Liver (tissue), 8 donors: ENCODE measurements at regions not wholly inside any gene's neighbourhood (a gene's known extent, or its start where the extent isn't known, plus 50 kb on each side); places are given as distances from the start of the nearest gene placed in this dataset.

Experiments
- DNase-seq: peaks from one replicate; pipeline ENCODE4 v3.0.0-alpha.2; 2017; ENCODE audit warnings: low spot score
- H3K27ac ChIP-seq, 2 donors: one replicate each; pipeline ENCODE4 v1.7.0; 2013; ENCODE audit warnings: inconsistent platforms in 2 of 2, low read length in 2 of 2, control low read depth in 1 of 2, low read depth in 1 of 2, mild to moderate bottlenecking in 1 of 2
- H3K27me3 ChIP-seq, 4 donors: one replicate each; pipeline versions ENCODE4 v1.6.1 to v1.7.0; 2013; ENCODE audit warnings: low read length in 3 of 4, inconsistent platforms in 1 of 4, mild to moderate bottlenecking in 1 of 4, moderate library complexity in 1 of 4; ENCODE audit not compliant: control insufficient read depth in 4 of 4, insufficient read depth in 4 of 4
- H3K36me3 ChIP-seq, 4 donors: one replicate each; pipeline versions ENCODE4 v1.6.1 to v1.7.0; 2013; ENCODE audit warnings: low read length in 3 of 4, mild to moderate bottlenecking in 3 of 4, low read depth in 1 of 4, moderate library complexity in 1 of 4; ENCODE audit not compliant: control insufficient read depth in 4 of 4, insufficient read depth in 3 of 4
- H3K4me1 ChIP-seq, 4 donors: one replicate each; pipeline versions ENCODE4 v1.6.1 to v1.7.0; 2013; ENCODE audit warnings: low read length in 3 of 4, mild to moderate bottlenecking in 3 of 4, moderate library complexity in 1 of 4; ENCODE audit not compliant: control insufficient read depth in 4 of 4, insufficient read depth in 4 of 4
- H3K4me3 ChIP-seq, 3 donors: one replicate each; pipeline versions ENCODE4 v1.6.1 to v1.7.0; 2013; ENCODE audit warnings: low read length in 3 of 3, control low read depth in 1 of 3, low read depth in 1 of 3, mild to moderate bottlenecking in 1 of 3
- H3K9ac ChIP-seq, 2 donors: one replicate each; pipeline ENCODE4 v1.7.0; 2013; ENCODE audit warnings: low read length in 2 of 2, mild to moderate bottlenecking in 2 of 2, moderate library complexity in 2 of 2, control low read depth in 1 of 2, low read depth in 1 of 2
- H3K9me3 ChIP-seq, 4 donors: one replicate each; pipeline versions ENCODE4 v1.6.1 to v1.7.0; 2013; ENCODE audit warnings: low read length in 3 of 4; ENCODE audit not compliant: control insufficient read depth in 4 of 4
- EGR1 ChIP-seq, 2 donors: IDR thresholded peaks; 2 replicates each; pipeline ENCODE4 v1.6.1; 2016 to 2018; ENCODE audit warnings: antibody characterized with exemption in 2 of 2, low read depth in 2 of 2
- FOXA1 ChIP-seq: IDR thresholded peaks from 2 replicates; pipeline ENCODE4 v1.6.1; 2016; ENCODE audit warnings: antibody characterized with exemption
- FOXA2 ChIP-seq: IDR thresholded peaks from 2 replicates; pipeline ENCODE4 v1.6.1; 2016; ENCODE audit warnings: antibody characterized with exemption
- GABPA ChIP-seq, 2 donors: IDR thresholded peaks in 1 of 2; conservative IDR thresholded peaks in 1 of 2; 2 replicates each; pipeline ENCODE4 v1.6.1; 2016; ENCODE audit warnings: antibody characterized with exemption in 2 of 2, mild to moderate bottlenecking in 1 of 2, moderate library complexity in 1 of 2
- HNF4A ChIP-seq, 2 donors: conservative IDR thresholded peaks; 2 replicates each; pipeline ENCODE4 v1.6.1; 2016; ENCODE audit warnings: antibody characterized with exemption in 2 of 2, mild to moderate bottlenecking in 2 of 2
- HNF4G ChIP-seq: IDR thresholded peaks from 2 replicates; pipeline ENCODE4 v1.6.1; 2016; ENCODE audit warnings: antibody characterized with exemption
- JUND ChIP-seq, 2 donors: IDR thresholded peaks; 2 replicates each; pipeline ENCODE4 v1.6.1; 2016; ENCODE audit warnings: antibody characterized with exemption in 2 of 2
- NR2F2 ChIP-seq: IDR thresholded peaks from 2 replicates; pipeline ENCODE4 v1.6.1; 2016; ENCODE audit warnings: antibody characterized with exemption
- RAD21 ChIP-seq, 2 donors: IDR thresholded peaks; 2 replicates each; pipeline ENCODE4 v1.6.1; 2016; ENCODE audit warnings: antibody characterized with exemption in 2 of 2, mild to moderate bottlenecking in 2 of 2
- RXRA ChIP-seq, 2 donors: IDR thresholded peaks; 2 replicates each; pipeline ENCODE4 v1.6.1; 2017 to 2018; ENCODE audit warnings: antibody characterized with exemption in 2 of 2, mild to moderate bottlenecking in 1 of 2
- SP1 ChIP-seq: IDR thresholded peaks from 2 replicates; pipeline ENCODE4 v1.6.1; 2018; ENCODE audit warnings: antibody characterized with exemption, mild to moderate bottlenecking
- YY1 ChIP-seq: IDR thresholded peaks from 2 replicates; pipeline ENCODE4 v1.6.1; 2016; ENCODE audit warnings: antibody characterized with exemption, mild to moderate bottlenecking
- WGBS: extraction: QIAGEN DNeasy Blood & Tissue Kit; methylation state at CpG from one replicate; pipeline ENCODE4 v1.1.7; 2013; 5-methylcytosine and 5-hydroxymethylcytosine counted together
- TF ChIP-seq, protein P1 (sequence below): fragments of 150-350 bp; IDR thresholded peaks from 2 replicates; pipeline ENCODE4 v1.5.1; 2017; ENCODE audit warnings: improper control_type of control experiment, low read depth, low read length; ENCODE audit not compliant: missing input control
- TF ChIP-seq, protein P2 (sequence below): IDR thresholded peaks from 2 replicates; pipeline ENCODE4 v1.6.1; 2016; ENCODE audit warnings: antibody characterized with exemption
- TF ChIP-seq, protein P3 (sequence below): IDR thresholded peaks from 2 replicates; pipeline ENCODE4 v1.6.1; 2016; ENCODE audit warnings: antibody characterized with exemption
- TF ChIP-seq, protein P4 (sequence below): IDR thresholded peaks from 2 replicates; pipeline ENCODE4 v1.6.1; 2016; ENCODE audit warnings: antibody characterized with exemption
- TF ChIP-seq, protein P5 (sequence below): IDR thresholded peaks from 2 replicates; pipeline ENCODE4 v1.6.1; 2016; ENCODE audit warnings: antibody characterized with exemption, mild to moderate bottlenecking
- donor health status: healthy.
- donor health status: healthy.
- donor health status: healthy.
- donor health status: healthy.
- donor health status: healthy.

DNA sequence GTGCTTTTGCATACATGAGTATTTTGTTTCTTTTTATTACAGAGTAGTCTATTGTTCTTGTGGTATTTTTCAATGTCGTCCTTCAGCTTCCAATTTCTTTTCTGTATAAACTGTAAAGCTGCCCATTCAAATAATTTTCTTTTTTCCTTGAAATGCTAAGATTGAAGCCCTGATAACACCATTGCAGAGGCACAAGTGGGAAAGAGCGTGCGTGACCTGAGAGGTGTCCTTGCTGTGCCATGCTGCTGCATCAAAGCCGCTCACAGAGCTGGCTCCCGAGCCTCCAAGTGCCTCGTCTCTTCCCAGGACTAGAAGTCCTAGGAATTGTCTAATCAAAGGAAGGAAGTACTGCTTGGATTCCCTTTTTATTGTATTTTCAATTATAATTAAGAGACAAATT, 101.9 kb upstream of the PFN2 start:
- no peak for TF ChIP-seq YY1
- TF ChIP-seq, protein P1, sequence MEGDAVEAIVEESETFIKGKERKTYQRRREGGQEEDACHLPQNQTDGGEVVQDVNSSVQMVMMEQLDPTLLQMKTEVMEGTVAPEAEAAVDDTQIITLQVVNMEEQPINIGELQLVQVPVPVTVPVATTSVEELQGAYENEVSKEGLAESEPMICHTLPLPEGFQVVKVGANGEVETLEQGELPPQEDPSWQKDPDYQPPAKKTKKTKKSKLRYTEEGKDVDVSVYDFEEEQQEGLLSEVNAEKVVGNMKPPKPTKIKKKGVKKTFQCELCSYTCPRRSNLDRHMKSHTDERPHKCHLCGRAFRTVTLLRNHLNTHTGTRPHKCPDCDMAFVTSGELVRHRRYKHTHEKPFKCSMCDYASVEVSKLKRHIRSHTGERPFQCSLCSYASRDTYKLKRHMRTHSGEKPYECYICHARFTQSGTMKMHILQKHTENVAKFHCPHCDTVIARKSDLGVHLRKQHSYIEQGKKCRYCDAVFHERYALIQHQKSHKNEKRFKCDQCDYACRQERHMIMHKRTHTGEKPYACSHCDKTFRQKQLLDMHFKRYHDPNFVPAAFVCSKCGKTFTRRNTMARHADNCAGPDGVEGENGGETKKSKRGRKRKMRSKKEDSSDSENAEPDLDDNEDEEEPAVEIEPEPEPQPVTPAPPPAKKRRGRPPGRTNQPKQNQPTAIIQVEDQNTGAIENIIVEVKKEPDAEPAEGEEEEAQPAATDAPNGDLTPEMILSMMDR, result no peak
- TF ChIP-seq RXRA (IDR thresholded peaks at IDR 0.05), result no peak
- no peak for TF ChIP-seq FOXA2
- no peak for TF ChIP-seq EGR1 (IDR thresholded peaks at IDR 0.05; ENCODE audit: low read depth in 2 of 2)
- TF ChIP-seq HNF4G, result no peak
- TF ChIP-seq NR2F2, result no peak
- TF ChIP-seq, protein P2, sequence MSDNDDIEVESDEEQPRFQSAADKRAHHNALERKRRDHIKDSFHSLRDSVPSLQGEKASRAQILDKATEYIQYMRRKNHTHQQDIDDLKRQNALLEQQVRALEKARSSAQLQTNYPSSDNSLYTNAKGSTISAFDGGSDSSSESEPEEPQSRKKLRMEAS, result no peak
- TF ChIP-seq FOXA1, result no peak
- TF ChIP-seq, protein P3, sequence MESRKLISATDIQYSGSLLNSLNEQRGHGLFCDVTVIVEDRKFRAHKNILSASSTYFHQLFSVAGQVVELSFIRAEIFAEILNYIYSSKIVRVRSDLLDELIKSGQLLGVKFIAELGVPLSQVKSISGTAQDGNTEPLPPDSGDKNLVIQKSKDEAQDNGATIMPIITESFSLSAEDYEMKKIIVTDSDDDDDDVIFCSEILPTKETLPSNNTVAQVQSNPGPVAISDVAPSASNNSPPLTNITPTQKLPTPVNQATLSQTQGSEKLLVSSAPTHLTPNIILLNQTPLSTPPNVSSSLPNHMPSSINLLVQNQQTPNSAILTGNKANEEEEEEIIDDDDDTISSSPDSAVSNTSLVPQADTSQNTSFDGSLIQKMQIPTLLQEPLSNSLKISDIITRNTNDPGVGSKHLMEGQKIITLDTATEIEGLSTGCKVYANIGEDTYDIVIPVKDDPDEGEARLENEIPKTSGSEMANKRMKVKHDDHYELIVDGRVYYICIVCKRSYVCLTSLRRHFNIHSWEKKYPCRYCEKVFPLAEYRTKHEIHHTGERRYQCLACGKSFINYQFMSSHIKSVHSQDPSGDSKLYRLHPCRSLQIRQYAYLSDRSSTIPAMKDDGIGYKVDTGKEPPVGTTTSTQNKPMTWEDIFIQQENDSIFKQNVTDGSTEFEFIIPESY, result no peak
- TF ChIP-seq HNF4A (conservative IDR thresholded peaks at IDR 0.05), result no peak
- no peak for TF ChIP-seq GABPA (IDR thresholded peaks at IDR 0.05 in 1 of 2, conservative IDR thresholded peaks at IDR 0.05 in 1 of 2)
- TF ChIP-seq, protein P4, sequence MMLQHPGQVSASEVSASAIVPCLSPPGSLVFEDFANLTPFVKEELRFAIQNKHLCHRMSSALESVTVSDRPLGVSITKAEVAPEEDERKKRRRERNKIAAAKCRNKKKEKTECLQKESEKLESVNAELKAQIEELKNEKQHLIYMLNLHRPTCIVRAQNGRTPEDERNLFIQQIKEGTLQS, result no peak
- Histone ChIP-seq H3K4me1 (no peaks in the 10 kb centered on the region), H3K36me3 (no peaks in the 10 kb centered on the region), H3K27me3 (no peaks in the 10 kb centered on the region), H3K4me3 (no peak overlapping the region), H3K9me3 (peaks cover 0 to 4% (median under 1%) of the 10 kb centered on the region in 4 donors), H3K9ac (no peak overlapping the region), H3K27ac (no peak overlapping the region)
- DNase-seq, result no peak
- 90% methylated on average over 6 of the region's 6 CpGs for WGBS

DNA sequence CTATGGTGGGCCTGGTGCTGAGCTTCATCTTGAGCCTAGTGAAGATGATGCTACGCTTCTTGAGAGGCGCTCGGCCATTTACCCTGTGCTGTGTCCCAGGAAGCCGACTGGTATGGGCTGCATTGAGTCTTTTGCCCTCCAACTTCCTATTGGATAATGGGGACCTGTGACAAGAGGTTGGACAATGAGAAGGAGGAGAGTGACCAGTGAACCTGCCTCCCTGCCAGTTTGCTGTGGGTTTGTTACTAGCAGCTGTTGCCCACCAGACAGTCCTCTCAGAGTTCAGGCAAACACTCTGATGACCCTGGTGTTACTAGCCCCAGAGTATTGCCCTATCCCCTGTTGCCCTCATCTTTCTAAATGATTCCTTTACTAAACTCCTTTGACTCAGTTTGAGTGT, 99.6 kb upstream of the PFN2 start:
- H3K4me1 ChIP-seq, result no peaks in the 10 kb centered on the region
- no peak for DNase-seq
- H3K27me3 ChIP-seq, result peaks cover 0 to 4% (median 1%) of the 10 kb centered on the region in 4 donors
- TF ChIP-seq EGR1 (IDR thresholded peaks at IDR 0.05; ENCODE audit: low read depth in 2 of 2) (no peak), GABPA (IDR thresholded peaks at IDR 0.05 in 1 of 2, conservative IDR thresholded peaks at IDR 0.05 in 1 of 2) (no peak)
- H3K36me3 ChIP-seq, result no peaks in the 10 kb centered on the region
- no peak overlapping the region for H3K27ac ChIP-seq
- no peak overlapping the region for H3K9ac ChIP-seq
- WGBS, result 94% methylated on average over 4 of the region's 4 CpGs
- H3K4me3 ChIP-seq, result no peak overlapping the region
- H3K9me3 ChIP-seq, result no peaks in the 10 kb centered on the region

DNA sequence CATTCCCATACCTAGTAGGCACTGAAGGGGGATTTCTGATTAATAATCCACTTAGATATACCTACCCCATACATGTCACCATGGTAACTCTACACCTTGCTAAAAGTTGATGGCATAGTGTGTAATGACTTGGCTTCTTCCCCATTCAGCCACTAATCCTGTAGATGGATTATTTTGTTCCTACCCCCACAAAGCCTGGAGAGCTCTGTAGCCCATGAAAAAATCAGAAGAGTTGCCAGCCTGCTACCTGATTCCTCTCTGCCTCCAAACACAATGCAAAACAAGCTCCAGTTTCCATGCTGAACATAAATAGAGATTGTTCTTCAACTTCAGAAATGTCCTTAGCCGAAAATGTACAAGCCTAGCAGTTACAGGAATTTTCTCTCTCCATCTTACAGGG, 98.9 kb upstream of the PFN2 start:
- Histone ChIP-seq H3K4me3 (no peak overlapping the region), H3K27me3 (peaks cover 0 to 8% (median 1%) of the 10 kb centered on the region in 4 donors), H3K9me3 (no peaks in the 10 kb centered on the region), H3K36me3 (no peaks in the 10 kb centered on the region), H3K27ac (no peak overlapping the region), H3K9ac (no peak overlapping the region), H3K4me1 (no peaks in the 10 kb centered on the region)
- no peak for DNase-seq
- no peak for TF ChIP-seq JUND (IDR thresholded peaks at IDR 0.05)
- TF ChIP-seq YY1, result no peak
- TF ChIP-seq EGR1 (IDR thresholded peaks at IDR 0.05; ENCODE audit: low read depth in 2 of 2), result no peak
- TF ChIP-seq NR2F2, result no peak
- TF ChIP-seq, protein P4, result no peak
- no peak for TF ChIP-seq HNF4G
- TF ChIP-seq, protein P3, result no peak
- TF ChIP-seq, protein P5, sequence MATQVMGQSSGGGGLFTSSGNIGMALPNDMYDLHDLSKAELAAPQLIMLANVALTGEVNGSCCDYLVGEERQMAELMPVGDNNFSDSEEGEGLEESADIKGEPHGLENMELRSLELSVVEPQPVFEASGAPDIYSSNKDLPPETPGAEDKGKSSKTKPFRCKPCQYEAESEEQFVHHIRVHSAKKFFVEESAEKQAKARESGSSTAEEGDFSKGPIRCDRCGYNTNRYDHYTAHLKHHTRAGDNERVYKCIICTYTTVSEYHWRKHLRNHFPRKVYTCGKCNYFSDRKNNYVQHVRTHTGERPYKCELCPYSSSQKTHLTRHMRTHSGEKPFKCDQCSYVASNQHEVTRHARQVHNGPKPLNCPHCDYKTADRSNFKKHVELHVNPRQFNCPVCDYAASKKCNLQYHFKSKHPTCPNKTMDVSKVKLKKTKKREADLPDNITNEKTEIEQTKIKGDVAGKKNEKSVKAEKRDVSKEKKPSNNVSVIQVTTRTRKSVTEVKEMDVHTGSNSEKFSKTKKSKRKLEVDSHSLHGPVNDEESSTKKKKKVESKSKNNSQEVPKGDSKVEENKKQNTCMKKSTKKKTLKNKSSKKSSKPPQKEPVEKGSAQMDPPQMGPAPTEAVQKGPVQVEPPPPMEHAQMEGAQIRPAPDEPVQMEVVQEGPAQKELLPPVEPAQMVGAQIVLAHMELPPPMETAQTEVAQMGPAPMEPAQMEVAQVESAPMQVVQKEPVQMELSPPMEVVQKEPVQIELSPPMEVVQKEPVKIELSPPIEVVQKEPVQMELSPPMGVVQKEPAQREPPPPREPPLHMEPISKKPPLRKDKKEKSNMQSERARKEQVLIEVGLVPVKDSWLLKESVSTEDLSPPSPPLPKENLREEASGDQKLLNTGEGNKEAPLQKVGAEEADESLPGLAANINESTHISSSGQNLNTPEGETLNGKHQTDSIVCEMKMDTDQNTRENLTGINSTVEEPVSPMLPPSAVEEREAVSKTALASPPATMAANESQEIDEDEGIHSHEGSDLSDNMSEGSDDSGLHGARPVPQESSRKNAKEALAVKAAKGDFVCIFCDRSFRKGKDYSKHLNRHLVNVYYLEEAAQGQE, result no peak
- TF ChIP-seq SP1, result no peak
- TF ChIP-seq RAD21 (IDR thresholded peaks at IDR 0.05), result no peak
- whole genome bisulfite sequencing, result 83% methylated on average over 1 of the region's 1 CpG
